Tibial nerve (tissue), 4 donors: ENCODE measurements at regions not wholly inside any gene's neighbourhood (a gene's known extent, or its start where the extent isn't known, plus 50 kb on each side); places are given as distances from the start of the nearest gene placed in this dataset.

ENCODE experiments used
- DNase-seq, 2 donors: peaks; one replicate each; pipeline ENCODE4 v3.0.0-alpha.2; 2019; ENCODE audit warnings: low spot score in 2 of 2
- H3K27ac ChIP-seq, 4 donors: fragments of 200-600 bp; sonication (generic) in 3 of 4; one replicate each; pipeline ENCODE4 v1.5.1; 2017 to 2019; ENCODE audit warnings: mild to moderate bottlenecking in 1 of 4
- H3K27me3 ChIP-seq, 2 donors: fragments of 200-600 bp; sonication (generic) in 1 of 2; one replicate each; pipeline versions ENCODE4 v1.5.1 to v1.6.0; 2017 to 2019
- H3K36me3 ChIP-seq, 3 donors: fragments of 200-600 bp; sonication (generic); one replicate each; pipeline ENCODE4 v1.5.1; 2018 to 2019
- H3K4me1 ChIP-seq, 4 donors: fragments of 200-600 bp; sonication (generic) in 3 of 4; one replicate each; pipeline ENCODE4 v1.5.1; 2017 to 2019
- H3K4me3 ChIP-seq, 4 donors: fragments of 200-600 bp; sonication (generic) in 3 of 4; one replicate each; pipeline ENCODE4 v1.5.1; 2017 to 2019; ENCODE audit warnings: mild to moderate bottlenecking in 1 of 4, moderate library complexity in 1 of 4
- H3K9me3 ChIP-seq, 4 donors: fragments of 200-600 bp; sonication (generic) in 3 of 4; one replicate each; pipeline ENCODE4 v1.5.1; 2017 to 2019
- EP300 ChIP-seq, 2 donors: sonication (generic); formaldehyde crosslinking; IDR thresholded peaks; one replicate each; pipeline ENCODE4 v1.6.1; 2017; ENCODE audit warnings: antibody characterized with exemption in 2 of 2, mild to moderate bottlenecking in 1 of 2
- POLR2A ChIP-seq, 2 donors: fragments of 450-650 bp; IDR thresholded peaks; one replicate each; pipeline ENCODE4 v1.6.1; 2017; ENCODE audit warnings: antibody characterized with exemption in 2 of 2, mild to moderate bottlenecking in 2 of 2, moderate library complexity in 2 of 2
- WGBS, 2 donors: methylation state at CpG; one replicate each; pipeline ENCODE4 v1.1.5; 2018; 5-methylcytosine and 5-hydroxymethylcytosine counted together
- TF ChIP-seq, protein P1 (sequence below), 5 experiments: fragments of 200-600 bp in 3 of 5; fragments of 450-650 bp in 2 of 5; sonication (generic) in 3 of 5; IDR thresholded peaks; one replicate each; pipeline ENCODE4 v1.5.1; 2016 to 2019; ENCODE audit warnings: antibody characterized with exemption in 5 of 5, mild to moderate bottlenecking in 3 of 5, moderate library complexity in 2 of 5

DNA sequence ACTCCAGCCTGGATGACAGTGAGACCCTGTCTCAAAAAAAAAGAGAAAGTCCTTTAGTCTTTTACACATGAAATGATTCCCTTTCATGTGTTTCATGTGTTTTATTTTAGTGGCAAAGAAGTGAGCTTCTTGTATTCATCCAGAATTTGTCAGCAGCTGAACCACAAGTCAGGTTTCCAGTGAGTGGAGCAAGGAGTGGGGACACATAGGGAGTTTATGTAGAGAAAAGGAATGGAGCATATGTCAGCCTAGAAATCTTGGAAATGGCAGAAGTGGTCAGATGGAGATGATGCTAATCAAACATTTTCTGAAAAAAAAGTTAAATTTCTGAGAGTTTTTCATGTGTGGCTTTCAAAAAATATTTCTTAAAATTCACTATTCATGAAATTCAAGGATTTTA, 383.0 kb upstream of the GATB start:
- H3K4me1 ChIP-seq: no peaks in the 10 kb centered on the region
- H3K4me3 ChIP-seq: no peak overlapping the region
- H3K9me3 ChIP-seq: peaks cover 0 to 26% (median 2%) of the 10 kb centered on the region in 4 donors
- H3K27me3 ChIP-seq: no peaks in the 10 kb centered on the region
- DNase-seq: no peak
- H3K27ac ChIP-seq: no peak overlapping the region
- H3K36me3 ChIP-seq: no peaks in the 10 kb centered on the region
- TF ChIP-seq EP300 (IDR thresholded peaks at IDR 0.05) (no peak), POLR2A (IDR thresholded peaks at IDR 0.05) (no peak)
- TF ChIP-seq, protein P1, sequence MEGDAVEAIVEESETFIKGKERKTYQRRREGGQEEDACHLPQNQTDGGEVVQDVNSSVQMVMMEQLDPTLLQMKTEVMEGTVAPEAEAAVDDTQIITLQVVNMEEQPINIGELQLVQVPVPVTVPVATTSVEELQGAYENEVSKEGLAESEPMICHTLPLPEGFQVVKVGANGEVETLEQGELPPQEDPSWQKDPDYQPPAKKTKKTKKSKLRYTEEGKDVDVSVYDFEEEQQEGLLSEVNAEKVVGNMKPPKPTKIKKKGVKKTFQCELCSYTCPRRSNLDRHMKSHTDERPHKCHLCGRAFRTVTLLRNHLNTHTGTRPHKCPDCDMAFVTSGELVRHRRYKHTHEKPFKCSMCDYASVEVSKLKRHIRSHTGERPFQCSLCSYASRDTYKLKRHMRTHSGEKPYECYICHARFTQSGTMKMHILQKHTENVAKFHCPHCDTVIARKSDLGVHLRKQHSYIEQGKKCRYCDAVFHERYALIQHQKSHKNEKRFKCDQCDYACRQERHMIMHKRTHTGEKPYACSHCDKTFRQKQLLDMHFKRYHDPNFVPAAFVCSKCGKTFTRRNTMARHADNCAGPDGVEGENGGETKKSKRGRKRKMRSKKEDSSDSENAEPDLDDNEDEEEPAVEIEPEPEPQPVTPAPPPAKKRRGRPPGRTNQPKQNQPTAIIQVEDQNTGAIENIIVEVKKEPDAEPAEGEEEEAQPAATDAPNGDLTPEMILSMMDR (IDR thresholded peaks at IDR 0.05): no peak

DNA sequence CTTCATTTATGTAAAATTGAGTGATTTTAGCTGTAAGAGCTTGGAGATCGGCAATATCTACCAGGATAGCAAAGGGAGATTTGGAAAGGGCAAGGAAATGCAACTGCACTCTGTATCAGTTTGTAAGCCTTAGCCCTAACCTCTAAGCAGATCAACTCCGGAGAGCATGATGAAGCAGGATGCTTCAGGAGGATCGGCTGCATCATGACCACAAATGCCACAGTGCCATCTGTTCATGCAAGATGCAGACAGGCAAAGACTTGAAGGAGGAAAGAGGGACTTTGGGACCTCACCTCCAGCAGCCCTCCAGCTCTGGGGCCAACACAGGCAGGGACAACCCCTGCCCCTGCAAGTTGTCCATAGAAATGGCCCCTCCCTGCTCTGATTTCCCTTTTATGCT, 377.6 kb upstream of the GATB start:
- WGBS, 2 donors: 77 to 90% methylated on average over 3 of the region's 3 CpGs
- Histone ChIP-seq H3K4me1 (no peaks in the 10 kb centered on the region), H3K9me3 (no peaks in the 10 kb centered on the region), H3K4me3 (no peak overlapping the region), H3K27me3 (no peaks in the 10 kb centered on the region), H3K36me3 (no peaks in the 10 kb centered on the region), H3K27ac (no peak overlapping the region)
- no peak for DNase-seq
- TF ChIP-seq EP300 (IDR thresholded peaks at IDR 0.05): no peak
- TF ChIP-seq, protein P1 (IDR thresholded peaks at IDR 0.05): no peak
- no peak for TF ChIP-seq POLR2A (IDR thresholded peaks at IDR 0.05)

DNA sequence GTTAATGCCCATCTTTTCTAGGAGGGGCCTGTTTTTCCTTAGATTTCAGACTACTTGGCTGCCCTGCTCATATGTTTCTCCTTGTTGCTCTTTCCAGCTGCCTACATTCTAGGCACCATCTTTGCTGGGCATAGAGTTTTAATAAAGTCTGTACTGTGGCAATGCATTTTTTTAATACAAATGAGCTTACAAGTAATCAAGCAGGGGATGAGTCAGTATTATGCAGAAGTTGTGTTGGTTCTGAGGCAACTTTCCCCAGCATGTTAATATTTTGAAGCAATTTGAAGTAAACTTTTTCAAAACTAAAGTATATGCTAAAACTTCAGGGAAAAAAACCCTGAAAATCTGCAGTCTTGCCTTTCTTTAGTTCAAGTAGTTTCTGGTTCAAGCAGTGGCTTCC, 372.0 kb upstream of the GATB start:
- DNase-seq: no peak
- Histone ChIP-seq H3K27ac (no peak overlapping the region), H3K36me3 (no peaks in the 10 kb centered on the region), H3K4me1 (no peaks in the 10 kb centered on the region), H3K4me3 (no peak overlapping the region), H3K27me3 (no peaks in the 10 kb centered on the region), H3K9me3 (no peaks in the 10 kb centered on the region)
- TF ChIP-seq POLR2A (IDR thresholded peaks at IDR 0.05): no peak
- TF ChIP-seq, protein P1 (IDR thresholded peaks at IDR 0.05): no peak
- TF ChIP-seq EP300 (IDR thresholded peaks at IDR 0.05): no peak

DNA sequence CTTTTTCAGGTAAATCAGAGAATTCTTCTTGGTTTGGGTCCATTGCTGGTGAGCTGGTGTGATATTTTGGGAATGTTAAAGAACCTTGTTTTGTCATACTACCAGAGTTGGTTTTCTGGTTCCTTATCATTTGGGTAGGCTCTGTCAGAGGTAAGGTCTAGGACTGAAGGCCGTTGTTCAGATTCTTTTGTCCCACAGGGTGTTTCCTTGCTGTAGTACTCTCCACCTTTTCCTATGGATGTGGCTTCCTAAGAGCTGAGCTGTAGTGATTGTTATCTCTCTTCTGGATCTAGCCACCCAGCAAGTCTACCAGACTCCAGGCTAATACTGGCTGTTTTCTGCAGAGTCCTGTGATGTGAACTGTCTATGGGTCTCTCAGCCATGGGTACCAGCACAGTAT, 367.5 kb upstream of the GATB start:
- 96 to 100% methylated on average over 1 of the region's 1 CpG for WGBS, 2 donors
- H3K36me3 ChIP-seq: no peaks in the 10 kb centered on the region

DNA sequence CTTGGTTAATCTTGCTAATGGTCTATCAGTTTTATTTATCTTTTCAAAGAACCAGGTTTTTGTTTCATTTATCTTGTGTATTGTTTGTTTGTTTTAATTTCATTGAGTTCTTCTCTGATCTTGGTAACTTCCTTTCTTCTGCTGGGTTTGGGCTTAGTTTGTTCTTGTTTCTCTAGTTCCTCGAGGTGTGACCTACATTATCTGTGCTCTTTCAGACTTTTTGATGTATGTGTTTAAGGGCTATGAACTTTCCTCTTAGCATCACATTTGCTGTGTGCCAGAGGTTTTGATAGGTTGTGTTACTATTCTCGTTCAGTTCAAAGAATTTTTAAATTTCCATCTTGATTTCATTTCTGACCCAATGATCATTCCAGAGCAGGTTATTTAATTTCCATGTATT, 365.4 kb upstream of the GATB start:
- WGBS, 2 donors: 77 to 83% methylated on average over 2 of the region's 2 CpGs
- H3K4me3 ChIP-seq: no peak overlapping the region
- no peak overlapping the region for H3K27ac ChIP-seq
- H3K9me3 ChIP-seq: peaks cover 0 to 21% (median 0%) of the 10 kb centered on the region in 4 donors
- TF ChIP-seq EP300 (IDR thresholded peaks at IDR 0.05): no peak
- no peak for TF ChIP-seq POLR2A (IDR thresholded peaks at IDR 0.05)
- TF ChIP-seq, protein P1 (IDR thresholded peaks at IDR 0.05): no peak
- no peaks in the 10 kb centered on the region for H3K36me3 ChIP-seq
- no peaks in the 10 kb centered on the region for H3K4me1 ChIP-seq
- no peak for DNase-seq
- no peaks in the 10 kb centered on the region for H3K27me3 ChIP-seq

More for the DNA sequence above, 367.5 kb upstream of the GATB start:
- no peak for TF ChIP-seq EP300 (IDR thresholded peaks at IDR 0.05)
- TF ChIP-seq, protein P1 (IDR thresholded peaks at IDR 0.05): no peak
- no peak for TF ChIP-seq POLR2A (IDR thresholded peaks at IDR 0.05)
- H3K27ac ChIP-seq: no peak overlapping the region
- H3K9me3 ChIP-seq: peaks cover 0 to 11% (median 0%) of the 10 kb centered on the region in 4 donors
- DNase-seq: no peak
- H3K4me1 ChIP-seq: no peaks in the 10 kb centered on the region
- no peaks in the 10 kb centered on the region for H3K27me3 ChIP-seq
- no peak overlapping the region for H3K4me3 ChIP-seq
